Adrenal gland (tissue), 9 donors: ENCODE measurements at regions not wholly inside any gene's neighbourhood (a gene's known extent, or its start where the extent isn't known, plus 50 kb on each side); places are given as distances from the start of the nearest gene placed in this dataset.

Experiments used
- DNase-seq, 7 donors: peaks; one replicate each; pipeline ENCODE4 v3.0.0-alpha.2; 2019 to 2020
- H3K27ac ChIP-seq, 5 donors: fragments of 200-600 bp; sonication (generic) in 4 of 5; 1 replicate in 3 of 5; 2 replicates in 2 of 5; pipeline versions ENCODE4 v1.5.1 to v1.8.0; 2016 to 2020; ENCODE audit warnings: mild to moderate bottlenecking in 1 of 5
- H3K27me3 ChIP-seq: fragments of 200-600 bp; 2 replicates; pipeline ENCODE4 v1.8.0; 2021
- H3K36me3 ChIP-seq, 2 donors: fragments of 200-600 bp; replicated peaks in 1 of 2; 1 replicate in 1 of 2; 2 replicates in 1 of 2; pipeline versions ENCODE4 v1.5.1 to v1.8.0; 2018 to 2022
- H3K4me1 ChIP-seq, 2 donors: fragments of 200-600 bp; replicated peaks in 1 of 2; 1 replicate in 1 of 2; 2 replicates in 1 of 2; pipeline versions ENCODE4 v1.5.1 to v1.8.0; 2018 to 2021
- H3K4me3 ChIP-seq, 4 donors: fragments of 200-600 bp; sonication (generic) in 3 of 4; one replicate each; pipeline ENCODE4 v1.5.1; 2016 to 2018
- H3K9me3 ChIP-seq, 3 donors: fragments of 200-600 bp; sonication (generic) in 1 of 3; replicated peaks in 1 of 3; 1 replicate in 2 of 3; 2 replicates in 1 of 3; pipeline versions ENCODE4 v1.5.1 to v1.8.0; 2016 to 2021
- POLR2A ChIP-seq, 2 donors: fragments of 450-650 bp; IDR thresholded peaks; one replicate each; pipeline ENCODE4 v1.6.1; 2017; ENCODE audit warnings: antibody characterized with exemption in 2 of 2, mild to moderate bottlenecking in 2 of 2, moderate library complexity in 1 of 2
- WGBS, 4 donors: extraction: QIAGEN DNeasy Blood & Tissue Kit in 2 of 4; methylation state at CpG; one replicate each; pipeline versions ENCODE4 v1.1.5 to v1.1.7; 2013 to 2017; 5-methylcytosine and 5-hydroxymethylcytosine counted together
- intact Hi-C, 2 donors: fragments of 100-400 bp; cut with DNase I; formaldehyde crosslinking; loops; one replicate each; pipeline versions ENCODE4 v1.14.1 to v1.15.0; 2022 to 2023
- TF ChIP-seq, protein P1 (sequence below), 6 experiments: fragments of 450-650 bp in 4 of 6; fragments of 200-600 bp in 2 of 6; sonication (generic) in 1 of 6; IDR thresholded peaks; 1 replicate in 5 of 6; 2 replicates in 1 of 6; pipeline versions ENCODE4 v1.5.1 to v1.8.0; 2016 to 2021; ENCODE audit warnings: antibody characterized with exemption in 6 of 6, mild to moderate bottlenecking in 2 of 6, moderate library complexity in 1 of 6
- donor health status: healthy with polysubstance abuse.
- donor health status: Bipolar disorder and iron deficiency.
- donor health status: DM: yes; HTN: yes; CAD: no.
- donor health status: DM: no; HTN: no; CAD: no.
- donor health status: DM: no; HTN: no; CAD: no.

DNA sequence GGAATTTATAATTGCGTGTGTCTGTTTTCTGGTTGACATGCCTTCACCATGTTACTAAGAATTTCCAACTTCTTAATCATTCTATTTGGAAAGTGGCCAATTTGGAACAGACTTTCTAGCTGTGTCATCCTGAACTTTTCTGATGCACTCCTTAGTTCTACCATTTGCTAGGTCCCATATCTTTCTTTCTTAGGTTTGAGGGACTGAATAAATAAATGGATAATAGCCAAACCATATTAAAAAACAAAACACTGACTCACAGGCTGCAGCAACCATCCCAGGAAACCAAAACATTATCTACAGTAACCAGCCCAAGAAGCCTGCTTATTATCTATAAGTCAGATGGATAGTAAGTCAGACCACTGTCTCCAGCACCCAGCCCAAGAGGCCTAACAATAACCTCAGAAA lies 57.5 kb upstream of the PLET1 start:
- 21 to 35% (median 26%) methylated on average over 1 of the region's 1 CpG for WGBS, 4 donors
- TF ChIP-seq POLR2A (IDR thresholded peaks at IDR 0.05), result no peak
- TF ChIP-seq, protein P1, sequence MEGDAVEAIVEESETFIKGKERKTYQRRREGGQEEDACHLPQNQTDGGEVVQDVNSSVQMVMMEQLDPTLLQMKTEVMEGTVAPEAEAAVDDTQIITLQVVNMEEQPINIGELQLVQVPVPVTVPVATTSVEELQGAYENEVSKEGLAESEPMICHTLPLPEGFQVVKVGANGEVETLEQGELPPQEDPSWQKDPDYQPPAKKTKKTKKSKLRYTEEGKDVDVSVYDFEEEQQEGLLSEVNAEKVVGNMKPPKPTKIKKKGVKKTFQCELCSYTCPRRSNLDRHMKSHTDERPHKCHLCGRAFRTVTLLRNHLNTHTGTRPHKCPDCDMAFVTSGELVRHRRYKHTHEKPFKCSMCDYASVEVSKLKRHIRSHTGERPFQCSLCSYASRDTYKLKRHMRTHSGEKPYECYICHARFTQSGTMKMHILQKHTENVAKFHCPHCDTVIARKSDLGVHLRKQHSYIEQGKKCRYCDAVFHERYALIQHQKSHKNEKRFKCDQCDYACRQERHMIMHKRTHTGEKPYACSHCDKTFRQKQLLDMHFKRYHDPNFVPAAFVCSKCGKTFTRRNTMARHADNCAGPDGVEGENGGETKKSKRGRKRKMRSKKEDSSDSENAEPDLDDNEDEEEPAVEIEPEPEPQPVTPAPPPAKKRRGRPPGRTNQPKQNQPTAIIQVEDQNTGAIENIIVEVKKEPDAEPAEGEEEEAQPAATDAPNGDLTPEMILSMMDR (IDR thresholded peaks at IDR 0.05), result no peak
- Histone ChIP-seq H3K36me3 (no peaks in the 10 kb centered on the region), H3K4me1 (peaks cover 19 to 20% of the 10 kb centered on the region in 2 donors), H3K9me3 (no peaks in the 10 kb centered on the region), H3K27ac (peak overlapping the region in 4 of 5 donors; percentile 55 to 82 (median 66)), H3K27me3 (no peaks in the 10 kb centered on the region), H3K4me3 (no peak overlapping the region)
- intact Hi-C loops, result no loop called here
- no peak for DNase-seq

DNA sequence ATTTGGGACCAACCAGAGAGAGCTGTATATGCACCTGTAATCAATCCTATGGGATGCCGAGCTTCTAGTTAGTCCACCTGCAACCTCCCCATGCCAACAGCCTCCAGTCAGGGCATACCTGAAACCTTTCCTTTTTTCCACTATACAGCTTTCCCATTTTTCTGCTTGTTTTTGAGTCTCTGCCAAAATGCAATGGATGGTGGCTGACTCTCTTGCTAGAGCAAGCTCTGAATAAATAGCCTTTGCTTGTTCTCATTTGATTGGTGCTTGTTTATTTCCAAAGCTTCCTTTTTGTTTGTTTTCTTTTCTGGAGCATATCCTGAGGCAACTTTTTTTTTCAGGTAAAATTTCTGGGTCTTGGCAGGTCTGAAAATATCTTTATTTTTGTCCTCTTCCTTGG lies 58.0 kb upstream of the PLET1 start:
- H3K27ac ChIP-seq, result peak overlapping the region in 4 of 5 donors; percentile 55 to 82 (median 64)
- no peak for TF ChIP-seq POLR2A (IDR thresholded peaks at IDR 0.05)
- TF ChIP-seq, protein P1 (IDR thresholded peaks at IDR 0.05), result no peak
- 91 to 100% (median 96%) methylated on average over 1 of the region's 1 CpG for WGBS, 4 donors

DNA sequence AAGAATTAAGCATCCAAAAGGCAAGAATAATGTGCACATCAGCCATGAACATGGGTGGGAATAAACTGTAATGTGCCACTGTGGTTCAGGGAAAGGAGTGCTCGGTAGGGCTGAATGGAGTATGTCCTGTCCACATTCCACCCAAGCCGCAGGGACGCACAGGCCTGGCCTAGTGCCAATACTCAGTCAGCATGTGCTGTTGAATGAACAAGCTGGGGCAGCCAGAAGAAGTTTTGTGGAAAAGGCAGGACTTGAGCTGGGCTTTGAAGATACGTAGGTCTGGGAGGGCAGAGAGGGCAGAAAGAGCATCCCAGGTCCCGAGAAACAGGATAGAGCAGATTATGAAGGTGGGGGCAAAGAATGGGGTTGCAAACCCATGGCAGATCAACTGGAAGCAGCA lies 60.0 kb upstream of the PLET1 start:
- intact Hi-C loops, result no loop called here
- WGBS, 4 donors, result 58 to 73% (median 63%) methylated on average over 5 of the region's 5 CpGs
- H3K27ac ChIP-seq, result no peak overlapping the region
- H3K36me3 ChIP-seq, result no peaks in the 10 kb centered on the region
- no peak for TF ChIP-seq POLR2A (IDR thresholded peaks at IDR 0.05)
- TF ChIP-seq, protein P1 (IDR thresholded peaks at IDR 0.05), result no peak
- H3K9me3 ChIP-seq, result no peaks in the 10 kb centered on the region
- no peaks in the 10 kb centered on the region for H3K27me3 ChIP-seq
- peaks cover 19 to 20% of the 10 kb centered on the region in 2 donors for H3K4me1 ChIP-seq
- DNase-seq, result peak; percentile 36 to 76 (median 53)
- no peak overlapping the region for H3K4me3 ChIP-seq

More for the DNA sequence above, 58.0 kb upstream of the PLET1 start:
- H3K4me1 ChIP-seq, result peaks cover 19 to 20% of the 10 kb centered on the region in 2 donors
- H3K4me3 ChIP-seq, result no peak overlapping the region
- H3K36me3 ChIP-seq, result no peaks in the 10 kb centered on the region
- no peaks in the 10 kb centered on the region for H3K27me3 ChIP-seq
- H3K9me3 ChIP-seq, result no peaks in the 10 kb centered on the region
- no peak for DNase-seq
- intact Hi-C loops, result no loop called here

DNA sequence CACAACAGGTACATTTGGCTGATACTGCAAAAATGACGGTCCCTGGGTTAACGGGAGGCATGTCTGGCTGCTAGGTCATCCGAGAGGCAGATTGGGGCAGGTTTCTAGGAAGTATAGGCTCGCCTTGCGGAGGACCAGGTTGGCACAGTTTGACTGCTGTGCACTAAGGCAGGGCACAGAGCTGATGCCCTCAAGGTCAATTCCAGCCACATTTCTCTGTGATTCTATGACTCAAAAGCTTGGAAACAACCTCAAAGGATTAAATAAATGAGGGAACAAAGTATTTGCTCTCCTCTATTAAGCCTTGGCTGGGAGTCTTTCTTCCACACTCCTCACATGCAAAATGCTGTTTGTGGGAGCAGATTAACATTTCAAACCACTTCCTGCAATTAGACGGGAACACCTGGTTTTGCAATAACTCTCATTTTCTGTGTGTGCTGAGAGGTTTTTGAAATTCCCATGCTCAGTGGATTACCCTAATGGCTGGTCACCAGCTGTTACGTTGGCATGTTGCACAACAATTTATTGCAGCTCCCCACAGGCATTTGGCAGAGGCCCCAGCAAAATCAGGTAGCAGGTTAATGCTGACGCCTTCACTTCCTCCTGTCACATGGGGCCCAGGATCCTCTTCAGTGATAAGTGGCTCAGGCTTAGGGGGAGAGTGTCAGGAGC lies 61.0 kb upstream of the PLET1 start:
- H3K4me1 ChIP-seq, result peaks cover 19 to 20% of the 10 kb centered on the region in 2 donors
- H3K9me3 ChIP-seq, result no peaks in the 10 kb centered on the region
- no peaks in the 10 kb centered on the region for H3K27me3 ChIP-seq
- no peaks in the 10 kb centered on the region for H3K36me3 ChIP-seq
- peak overlapping the region in 4 of 5 donors; percentile 34 to 84 (median 66) for H3K27ac ChIP-seq
- peak; percentile 77 to 92 (median 89) for DNase-seq
- intact Hi-C loops, result no loop called here
- H3K4me3 ChIP-seq, result no peak overlapping the region
- TF ChIP-seq, protein P1 (IDR thresholded peaks at IDR 0.05), result no peak
- no peak for TF ChIP-seq POLR2A (IDR thresholded peaks at IDR 0.05)
- 28 to 50% (median 34%) methylated on average over 8 of the region's 8 CpGs for WGBS, 4 donors
